Gastrocnemius medialis (tissue), 4 donors: ENCODE measurements at regions not wholly inside any gene's neighbourhood (a gene's known extent, or its start where the extent isn't known, plus 50 kb on each side); places are given as distances from the start of the nearest gene placed in this dataset.
"Not testable (repeated sequence)": the region's sequence is repeated elsewhere in the genome, so short reads cannot be mapped to it uniquely, and the experiment has no call there.

Experiments used
- ATAC-seq, 2 donors: fragments of 150-250 bp; one replicate each; pipeline ENCODE4 v1.9.1; 2016
- DNase-seq, 2 donors: peaks; one replicate each; pipeline ENCODE4 v3.0.0-alpha.2; 2019
- H3K27ac ChIP-seq, 4 donors: fragments of 200-600 bp; sonication (generic); 1 replicate in 1 of 4; 2 replicates in 3 of 4; pipeline ENCODE4 v1.5.1; 2016 to 2018; ENCODE audit warnings: mild to moderate bottlenecking in 2 of 4, moderate library complexity in 1 of 4
- H3K27me3 ChIP-seq, 3 donors: fragments of 200-600 bp; sonication (generic) in 2 of 3; 1 replicate in 1 of 3; 2 replicates in 2 of 3; pipeline versions ENCODE4 v1.5.1 to v1.6.0; 2016 to 2019; ENCODE audit warnings: mild to moderate bottlenecking in 1 of 3, moderate library complexity in 1 of 3
- H3K36me3 ChIP-seq, 2 donors: fragments of 200-600 bp; sonication (generic) in 1 of 2; one replicate each; pipeline ENCODE4 v1.5.1; 2017 to 2018
- H3K4me1 ChIP-seq, 2 donors: fragments of 200-600 bp; sonication (generic) in 1 of 2; one replicate each; pipeline ENCODE4 v1.5.1; 2016 to 2017; ENCODE audit warnings: mild to moderate bottlenecking in 2 of 2
- H3K4me3 ChIP-seq, 4 donors: fragments of 200-600 bp; sonication (generic) in 3 of 4; 1 replicate in 1 of 4; 2 replicates in 3 of 4; pipeline ENCODE4 v1.5.1; 2016 to 2019; ENCODE audit warnings: mild to moderate bottlenecking in 2 of 4
- H3K9me3 ChIP-seq, 3 donors: fragments of 200-600 bp; sonication (generic) in 2 of 3; 1 replicate in 1 of 3; 2 replicates in 2 of 3; pipeline ENCODE4 v1.5.1; 2016 to 2019
- POLR2A ChIP-seq, 2 donors: fragments of 450-650 bp; IDR thresholded peaks; one replicate each; pipeline ENCODE4 v1.6.1; 2017; ENCODE audit warnings: antibody characterized with exemption in 2 of 2, mild to moderate bottlenecking in 2 of 2, moderate library complexity in 2 of 2
- in situ Hi-C, 4 donors: fragments of 200-750 bp; cut with MboI; loops; one replicate each; pipeline versions ENCODE4 v1.15.0 to v1.8.0; 2017; ENCODE audit warnings: low sequenced_read_pairs in 4 of 4
- intact Hi-C: fragments of 100-400 bp; cut with DNase I; formaldehyde crosslinking; loops from one replicate; pipeline ENCODE4 v1.15.1; 2023; ENCODE audit warnings: low total_unique reads
- TF ChIP-seq, protein P1 (sequence below), 5 experiments: fragments of 450-650 bp in 3 of 5; fragments of 200-600 bp in 2 of 5; sonication (generic) in 2 of 5; IDR thresholded peaks in 4 of 5; conservative IDR thresholded peaks in 1 of 5; 1 replicate in 4 of 5; 2 replicates in 1 of 5; pipeline ENCODE4 v1.5.1; 2016 to 2019; ENCODE audit warnings: antibody characterized with exemption in 5 of 5, mild to moderate bottlenecking in 3 of 5, moderate library complexity in 3 of 5

DNA sequence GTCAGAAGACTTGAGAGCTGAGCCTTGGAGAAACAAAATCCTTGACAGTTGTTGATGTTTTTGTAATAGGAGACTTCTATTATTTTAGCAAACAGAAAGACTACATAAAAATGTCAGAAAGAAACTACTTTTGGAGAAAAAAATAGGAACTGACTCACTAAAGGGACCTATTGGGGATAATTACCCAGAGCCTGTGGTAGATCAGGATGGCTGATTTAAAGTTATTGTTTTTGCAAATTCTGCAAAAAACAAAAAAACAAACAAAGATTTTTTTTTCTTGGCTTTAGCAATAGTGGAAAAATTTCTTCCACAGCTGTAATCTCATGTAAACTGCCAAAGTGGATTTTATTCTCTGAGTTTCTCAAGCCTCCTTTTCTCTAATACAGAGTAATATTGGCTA is 101.5 kb upstream of the SATB1 start:
- intact Hi-C loops (no loop called here), in situ Hi-C loops (no loop called here)
- Histone ChIP-seq H3K9me3 (no peaks in the 10 kb centered on the region), H3K27me3 (no peaks in the 10 kb centered on the region), H3K4me1 (no peaks in the 10 kb centered on the region), H3K27ac (no peak overlapping the region), H3K36me3 (no peaks in the 10 kb centered on the region), H3K4me3 (no peak overlapping the region)
- TF ChIP-seq, protein P1, sequence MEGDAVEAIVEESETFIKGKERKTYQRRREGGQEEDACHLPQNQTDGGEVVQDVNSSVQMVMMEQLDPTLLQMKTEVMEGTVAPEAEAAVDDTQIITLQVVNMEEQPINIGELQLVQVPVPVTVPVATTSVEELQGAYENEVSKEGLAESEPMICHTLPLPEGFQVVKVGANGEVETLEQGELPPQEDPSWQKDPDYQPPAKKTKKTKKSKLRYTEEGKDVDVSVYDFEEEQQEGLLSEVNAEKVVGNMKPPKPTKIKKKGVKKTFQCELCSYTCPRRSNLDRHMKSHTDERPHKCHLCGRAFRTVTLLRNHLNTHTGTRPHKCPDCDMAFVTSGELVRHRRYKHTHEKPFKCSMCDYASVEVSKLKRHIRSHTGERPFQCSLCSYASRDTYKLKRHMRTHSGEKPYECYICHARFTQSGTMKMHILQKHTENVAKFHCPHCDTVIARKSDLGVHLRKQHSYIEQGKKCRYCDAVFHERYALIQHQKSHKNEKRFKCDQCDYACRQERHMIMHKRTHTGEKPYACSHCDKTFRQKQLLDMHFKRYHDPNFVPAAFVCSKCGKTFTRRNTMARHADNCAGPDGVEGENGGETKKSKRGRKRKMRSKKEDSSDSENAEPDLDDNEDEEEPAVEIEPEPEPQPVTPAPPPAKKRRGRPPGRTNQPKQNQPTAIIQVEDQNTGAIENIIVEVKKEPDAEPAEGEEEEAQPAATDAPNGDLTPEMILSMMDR (IDR thresholded peaks at IDR 0.05 in 4 of 5, conservative IDR thresholded peaks at IDR 0.05 in 1 of 5), result no peak
- no peak for TF ChIP-seq POLR2A (IDR thresholded peaks at IDR 0.05)
- DNase-seq, result no peak
- no peak for ATAC-seq

DNA sequence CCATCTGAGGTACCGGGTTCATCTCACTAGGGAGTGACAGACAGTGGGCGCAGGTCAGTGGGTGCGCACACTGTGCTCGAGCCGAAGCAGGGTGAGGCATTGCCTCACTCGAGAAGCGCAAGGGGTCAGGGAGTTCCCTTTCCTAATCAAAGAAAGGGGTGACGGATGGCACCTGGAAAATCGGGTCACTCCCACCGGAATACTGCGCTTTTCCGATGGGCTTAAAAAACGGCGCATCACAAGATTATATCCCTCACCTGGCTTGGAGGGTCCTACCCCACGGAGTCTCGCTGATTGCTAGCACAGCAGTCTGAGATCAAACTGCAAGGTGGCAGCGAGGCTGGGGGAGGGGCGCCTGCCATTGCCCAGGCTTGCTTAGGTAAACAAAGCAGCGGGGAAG is 91.0 kb upstream of the SATB1 start:
- in situ Hi-C loops, ATAC-seq, intact Hi-C loops: not testable (repeated sequence)

GRCh38 chr3:18513091-18513490 is 88.0 kb upstream of the SATB1 start:
- Histone ChIP-seq H3K4me3 (no peak overlapping the region), H3K9me3 (no peaks in the 10 kb centered on the region), H3K36me3 (no peaks in the 10 kb centered on the region), H3K4me1 (no peaks in the 10 kb centered on the region), H3K27ac (no peak overlapping the region), H3K27me3 (no peaks in the 10 kb centered on the region)
- ATAC-seq (no peak), DNase-seq (no peak)
- TF ChIP-seq POLR2A (IDR thresholded peaks at IDR 0.05), result no peak
- TF ChIP-seq, protein P1 (IDR thresholded peaks at IDR 0.05 in 4 of 5, conservative IDR thresholded peaks at IDR 0.05 in 1 of 5), result no peak
- in situ Hi-C loops, result no loop called here
- intact Hi-C loops, result no loop called here

More for the DNA sequence above, 91.0 kb upstream of the SATB1 start:
- not testable (repeated sequence) for H3K36me3 ChIP-seq, H3K27me3 ChIP-seq, H3K27ac ChIP-seq, H3K4me1 ChIP-seq, DNase-seq, H3K4me3 ChIP-seq, H3K9me3 ChIP-seq

GRCh38 chr3:18512007-18512406 is 86.9 kb upstream of the SATB1 start:
- Histone ChIP-seq H3K4me3 (no peak overlapping the region), H3K9me3 (no peaks in the 10 kb centered on the region), H3K36me3 (no peaks in the 10 kb centered on the region), H3K4me1 (no peaks in the 10 kb centered on the region), H3K27ac (no peak overlapping the region), H3K27me3 (no peaks in the 10 kb centered on the region)
- in situ Hi-C loops, result no loop called here
- no peak for ATAC-seq
- intact Hi-C loops, result no loop called here
- no peak for DNase-seq
- TF ChIP-seq, protein P1 (IDR thresholded peaks at IDR 0.05 in 4 of 5, conservative IDR thresholded peaks at IDR 0.05 in 1 of 5), result no peak

DNA sequence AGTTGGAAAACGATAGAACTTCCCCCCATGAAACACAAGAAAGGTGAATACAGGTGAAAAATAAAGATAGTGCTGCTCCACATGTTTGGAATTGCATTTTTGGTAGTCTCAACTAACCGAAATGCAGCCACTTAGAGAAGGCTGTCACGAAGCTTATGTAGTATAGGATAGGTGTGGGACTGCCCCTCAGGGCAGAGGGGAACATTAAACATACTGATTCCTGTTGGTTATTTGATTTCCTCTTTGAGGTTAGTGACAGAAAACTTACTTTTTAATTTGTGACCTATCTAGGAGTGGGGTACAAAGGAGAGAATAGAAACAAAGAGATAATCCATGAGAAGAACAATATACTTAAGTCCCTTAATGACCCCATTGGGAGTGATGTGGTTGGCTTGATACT is 85.8 kb upstream of the SATB1 start:
- Histone ChIP-seq H3K36me3 (no peaks in the 10 kb centered on the region), H3K27me3 (no peaks in the 10 kb centered on the region), H3K4me3 (no peak overlapping the region), H3K27ac (no peak overlapping the region), H3K9me3 (no peaks in the 10 kb centered on the region), H3K4me1 (no peaks in the 10 kb centered on the region)
- no peak for TF ChIP-seq POLR2A (IDR thresholded peaks at IDR 0.05)
- TF ChIP-seq, protein P1 (IDR thresholded peaks at IDR 0.05 in 4 of 5, conservative IDR thresholded peaks at IDR 0.05 in 1 of 5), result no peak
- in situ Hi-C loops (no loop called here), intact Hi-C loops (no loop called here)
- ATAC-seq, result no peak
- no peak for DNase-seq
